KBM-7 (cell line): ENCODE measurements at regions not wholly inside any gene's neighbourhood (a gene's known extent, or its start where the extent isn't known, plus 50 kb on each side); places are given as distances from the start of the nearest gene placed in this dataset.
"Not testable (repeated sequence)": the region's sequence is repeated elsewhere in the genome, so short reads cannot be mapped to it uniquely, and the experiment has no call there.

ENCODE experiments used
- DNase-seq: peaks from one replicate; pipeline ENCODE4 v3.0.0-alpha.2; 2015
- in situ Hi-C: fragments of 300-500 bp; cut with MboI; formaldehyde crosslinking; loops from 2 replicates; pipeline ENCODE4 v1.14.3; 2020; ENCODE audit warnings: low sequenced_read_pairs, low pct_unique_long_range_greater_than_20kb, mixed read lengths

DNA sequence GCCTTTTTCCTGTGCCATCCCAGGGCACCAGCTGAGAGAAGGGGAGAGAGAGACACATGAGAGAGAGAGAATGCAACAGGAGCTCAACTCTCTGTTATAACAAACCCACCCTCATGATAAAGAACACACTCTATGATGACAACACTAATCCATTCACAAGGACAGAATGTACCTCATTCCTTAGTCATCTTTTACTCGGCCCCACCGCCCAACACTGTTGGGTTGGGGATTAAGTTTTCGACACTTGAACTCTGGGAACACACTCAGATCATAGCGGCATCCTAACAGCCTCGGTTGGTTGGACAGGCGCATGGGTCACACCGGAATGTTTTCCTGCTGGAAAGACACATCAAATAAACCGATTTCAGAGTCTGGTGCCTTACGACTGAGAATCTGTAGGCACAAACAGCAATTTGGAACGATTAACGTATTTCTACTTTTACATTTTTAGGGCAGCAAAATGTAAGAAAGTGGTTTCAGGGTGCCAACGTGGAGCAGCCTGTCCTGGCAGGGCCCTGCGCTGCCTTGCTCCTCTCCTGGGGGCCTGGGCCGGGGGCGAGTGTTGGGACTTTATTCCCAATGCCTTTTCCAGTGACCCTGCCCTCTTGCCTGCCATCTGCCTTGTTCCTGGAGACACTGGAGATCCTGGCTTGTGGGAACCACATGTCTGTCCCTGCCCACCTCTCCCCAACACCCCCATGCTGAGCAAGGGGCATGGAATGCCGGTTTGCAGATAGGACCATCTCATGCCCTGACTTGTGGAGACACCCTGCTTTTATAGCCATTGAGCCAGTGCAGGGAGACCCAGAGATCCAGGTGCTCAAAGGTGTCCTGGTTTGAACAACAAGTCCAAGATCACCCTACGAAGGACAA lies 287.0 kb downstream of the TCERG1L start:
- in situ Hi-C loops, result no loop called here
- no peak for DNase-seq

DNA sequence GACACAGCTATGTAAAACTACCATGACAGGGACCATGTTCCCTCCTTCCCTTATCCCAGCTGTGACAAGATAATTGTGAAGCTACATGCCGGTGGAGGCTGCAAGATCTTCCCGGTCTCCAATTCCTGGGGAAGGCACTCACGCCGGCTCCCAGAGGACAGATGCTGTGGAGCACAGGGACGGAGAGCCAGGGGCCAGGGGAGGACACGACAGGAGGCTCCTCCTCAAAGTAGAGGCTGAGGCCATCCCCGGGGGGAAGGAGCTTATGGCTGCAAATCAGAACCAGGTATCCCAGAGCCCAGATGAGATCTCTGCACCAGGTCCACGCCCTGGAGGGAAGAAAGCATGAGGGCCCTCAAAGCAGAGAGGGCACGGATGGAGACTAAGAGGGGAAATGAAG lies 286.2 kb downstream of the TCERG1L start:
- in situ Hi-C loops, result no loop called here
- DNase-seq, result no peak

DNA sequence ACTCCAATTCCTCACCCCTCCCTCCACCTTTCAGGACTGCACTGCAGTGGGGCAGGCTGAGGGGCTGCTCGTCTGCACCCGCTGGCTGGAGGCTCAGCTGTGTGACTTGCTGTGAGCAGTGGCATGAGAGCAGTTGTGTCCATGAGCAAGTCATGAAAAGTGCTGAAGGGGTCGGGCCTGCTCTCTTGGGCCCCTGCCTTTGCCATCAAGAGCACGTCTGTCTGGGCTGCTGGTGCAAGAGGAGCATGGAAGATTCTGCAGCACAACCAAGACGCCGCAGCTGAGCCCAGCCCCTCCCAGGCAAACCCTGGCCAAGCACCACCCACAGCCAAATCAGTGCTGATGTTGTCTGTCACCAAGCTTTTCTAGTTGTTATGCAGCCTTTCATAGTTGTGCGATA lies 284.3 kb downstream of the TCERG1L start:
- DNase-seq, result no peak
- in situ Hi-C loops, result no loop called here

DNA sequence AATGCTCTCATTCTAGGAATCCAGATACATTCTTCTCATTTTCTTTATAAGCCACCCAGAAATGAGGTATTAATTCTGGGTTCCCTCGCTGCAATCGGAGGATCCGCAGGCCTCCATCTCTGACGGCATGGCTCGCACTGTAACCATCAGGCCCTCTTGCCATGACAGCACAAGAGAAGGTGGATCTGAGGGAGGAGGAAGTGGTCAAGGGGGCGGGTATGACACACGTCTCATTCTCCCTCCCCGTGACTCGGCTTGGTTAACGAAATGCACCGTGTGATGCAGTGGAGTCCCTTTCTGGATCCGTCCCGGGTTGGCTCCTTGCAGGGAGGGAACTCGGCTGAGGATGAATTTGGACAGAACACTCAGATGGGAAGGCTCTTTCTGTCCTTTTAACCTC lies 280.2 kb downstream of the TCERG1L start:
- in situ Hi-C loops, result no loop called here
- no peak for DNase-seq

DNA sequence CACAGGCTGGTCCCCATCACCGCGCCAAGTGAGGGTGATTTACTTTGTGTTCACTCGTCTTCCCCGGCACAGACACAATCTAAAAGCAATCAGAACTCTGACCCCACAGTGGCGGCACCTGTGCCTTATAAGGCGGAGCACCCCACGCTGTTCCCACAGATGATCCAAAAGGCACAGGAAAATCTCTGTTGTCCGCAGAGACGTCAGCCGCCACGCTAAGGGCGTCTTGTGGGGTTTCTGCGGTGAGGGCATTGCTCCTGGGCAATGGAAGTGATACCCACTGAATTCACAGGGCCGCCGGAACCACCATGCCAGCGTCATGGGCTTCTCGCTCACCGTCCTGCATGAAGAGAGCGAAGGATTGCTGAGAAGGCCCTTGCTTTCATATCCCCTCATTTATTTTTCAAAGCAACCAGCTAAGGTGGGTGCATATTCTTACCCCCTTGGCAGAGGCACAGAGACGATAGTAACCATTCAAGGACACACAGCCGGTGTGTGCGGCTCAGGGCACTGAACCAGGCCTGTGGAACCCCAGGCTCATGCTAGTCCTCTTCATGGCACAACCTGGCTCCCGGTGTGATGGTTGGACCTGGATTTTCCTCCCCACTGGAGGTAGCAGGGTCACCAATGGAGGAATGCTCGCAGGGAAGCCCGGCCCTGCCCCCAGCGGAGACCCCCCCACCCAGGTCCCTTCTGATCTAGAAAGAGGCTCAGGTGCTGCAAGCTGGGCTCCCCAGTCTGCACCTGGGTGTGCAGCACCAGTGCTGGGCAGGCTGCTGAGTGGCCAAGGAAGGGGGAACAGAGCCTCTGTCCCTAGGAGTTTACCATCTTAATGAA lies 279.0 kb downstream of the TCERG1L start:
- in situ Hi-C loops, result no loop called here
- no peak for DNase-seq

DNA sequence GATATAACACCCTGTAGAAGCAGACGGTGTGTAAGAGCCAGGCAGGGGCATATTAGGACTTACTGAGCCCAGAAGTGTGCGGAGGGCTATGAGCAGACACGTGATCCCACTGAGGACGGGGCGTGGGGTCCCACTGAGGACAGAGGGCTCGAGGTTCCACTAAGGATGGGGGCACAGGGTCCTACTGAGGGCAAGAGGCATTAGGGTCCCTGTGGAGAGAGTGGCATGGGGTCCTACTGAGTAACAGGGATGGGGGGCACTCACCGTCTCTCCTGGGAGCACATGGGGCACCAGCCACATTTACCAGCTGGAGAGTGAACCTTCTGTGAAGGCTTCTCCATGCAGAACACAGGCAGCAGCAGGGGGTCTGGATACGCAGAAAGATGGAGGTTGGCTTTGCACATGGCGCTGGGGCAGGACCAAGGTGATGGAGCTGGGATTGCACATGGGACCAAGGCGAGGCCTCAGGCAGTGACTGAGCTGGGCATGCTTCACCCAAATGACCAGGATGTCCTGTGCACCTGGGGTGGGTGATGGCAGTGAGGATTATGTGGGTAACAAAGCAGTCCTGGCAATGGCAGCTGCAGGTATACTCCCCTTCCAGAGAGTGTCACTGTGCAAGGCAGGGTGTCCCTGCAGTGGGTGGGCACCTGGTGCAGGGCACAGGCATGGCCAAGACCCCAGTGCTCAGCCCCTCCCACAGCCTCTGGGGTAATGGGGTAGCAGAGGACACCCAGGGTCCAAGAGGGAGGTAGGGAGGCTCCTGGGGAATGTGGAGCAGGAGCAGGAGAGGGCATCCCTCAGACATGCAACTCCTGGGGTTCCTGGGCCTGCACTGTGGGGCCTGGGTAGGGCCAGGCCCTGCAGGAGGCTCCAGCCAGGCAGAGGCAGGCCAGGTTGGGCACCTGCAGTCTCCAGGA lies 278.1 kb downstream of the TCERG1L start:
- in situ Hi-C loops, result no loop called here
- no peak for DNase-seq

DNA sequence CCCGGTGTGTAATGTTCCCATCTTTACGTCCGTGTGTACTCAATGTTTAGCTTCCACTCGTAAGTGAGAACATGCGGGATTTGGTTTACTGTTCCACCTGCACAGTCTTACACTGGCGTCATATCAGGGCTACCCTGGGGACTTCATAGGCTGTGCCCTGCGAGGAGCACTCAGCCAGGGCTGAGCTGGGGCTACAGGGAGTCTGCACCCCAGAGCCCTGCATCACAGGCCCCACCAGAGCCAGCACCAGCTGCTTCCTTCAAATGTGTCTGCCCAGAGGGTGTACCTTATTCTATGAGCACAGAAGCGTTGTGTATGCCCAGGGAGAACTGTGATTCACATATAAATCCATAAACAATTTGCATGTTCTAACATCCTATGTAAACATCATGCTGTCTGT lies 277.1 kb downstream of the TCERG1L start:
- DNase-seq, result no peak
- in situ Hi-C loops, result no loop called here

DNA sequence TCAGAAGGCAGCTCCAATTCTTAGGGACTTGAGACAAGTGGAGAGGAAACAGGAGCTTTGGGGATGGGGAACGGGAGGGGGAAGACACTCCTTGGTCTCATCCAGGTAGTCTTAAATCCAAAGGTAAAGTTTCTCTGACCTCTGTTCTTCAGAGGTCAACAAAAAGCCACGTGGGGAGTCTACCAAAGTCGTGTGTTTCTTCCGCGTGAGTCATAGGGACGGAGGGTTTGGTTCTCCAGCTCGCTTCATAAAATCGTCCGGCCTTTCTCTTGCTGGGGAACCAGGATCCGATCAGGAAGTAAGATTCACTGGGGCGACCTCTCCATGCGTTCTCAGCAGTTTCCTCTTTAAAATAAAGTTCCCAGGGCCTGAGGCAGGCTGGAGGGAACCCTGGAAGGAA lies 275.7 kb downstream of the TCERG1L start:
- in situ Hi-C loops, result no loop called here
- no peak for DNase-seq

DNA sequence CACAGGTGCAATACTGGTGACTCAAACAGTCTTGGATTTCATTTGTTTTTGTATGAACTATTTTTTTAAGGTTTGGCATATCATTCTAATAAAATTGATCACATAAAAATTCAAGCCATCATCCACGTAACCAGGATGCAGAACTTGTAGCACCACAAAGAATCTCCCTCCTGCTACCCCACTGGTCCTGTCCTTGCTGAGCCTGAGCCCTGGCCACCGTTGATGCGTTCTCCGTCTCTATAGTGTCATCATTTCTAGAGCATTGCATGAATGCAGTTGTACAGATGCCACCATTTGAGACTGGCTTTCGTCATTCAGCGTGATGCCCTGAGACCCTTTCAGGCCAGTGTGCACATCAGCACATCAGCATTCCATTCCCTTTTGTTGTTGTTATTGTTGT lies 273.5 kb downstream of the TCERG1L start:
- no peak for DNase-seq
- in situ Hi-C loops, result no loop called here

DNA sequence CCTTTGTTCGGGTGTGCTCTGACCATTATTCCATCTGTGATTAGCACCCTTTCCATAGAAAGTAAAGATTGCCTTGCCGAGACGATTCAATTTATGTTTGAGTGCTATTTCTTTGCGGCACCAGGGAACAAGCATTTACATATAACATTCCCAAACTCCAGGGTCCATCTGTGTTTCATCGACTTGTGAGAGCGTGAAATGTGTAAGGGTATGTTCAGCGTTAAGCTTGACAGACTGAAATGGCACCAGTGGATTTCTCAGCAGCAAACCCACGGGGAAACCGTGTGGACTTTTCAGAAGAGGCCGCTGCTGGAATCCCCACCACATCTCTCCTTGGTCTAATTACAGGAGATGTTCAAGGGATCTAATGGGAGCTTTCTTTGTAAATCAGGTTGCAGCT lies 270.5 kb downstream of the TCERG1L start:
- DNase-seq, result no peak
- in situ Hi-C loops, result no loop called here

DNA sequence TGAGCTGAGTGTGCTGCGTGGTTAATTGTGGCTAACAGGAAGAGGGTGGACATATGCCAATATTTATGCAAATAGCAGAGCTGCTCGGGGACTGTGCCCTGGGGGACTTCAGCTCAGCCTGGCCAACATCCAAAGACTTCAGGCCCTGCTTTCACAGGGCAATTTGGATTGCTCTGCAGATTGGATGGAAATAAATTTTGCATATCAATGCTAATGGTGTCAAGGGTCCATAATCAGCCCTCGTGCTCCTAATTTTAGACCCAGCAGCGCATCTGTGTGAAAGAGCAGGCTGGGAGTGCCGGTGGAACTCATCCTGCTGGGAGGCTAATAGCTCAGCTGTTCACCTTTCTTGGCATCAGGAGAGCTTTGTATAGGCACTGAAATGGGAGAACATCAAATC lies 270.1 kb downstream of the TCERG1L start:
- DNase-seq, result no peak
- in situ Hi-C loops, result no loop called here

DNA sequence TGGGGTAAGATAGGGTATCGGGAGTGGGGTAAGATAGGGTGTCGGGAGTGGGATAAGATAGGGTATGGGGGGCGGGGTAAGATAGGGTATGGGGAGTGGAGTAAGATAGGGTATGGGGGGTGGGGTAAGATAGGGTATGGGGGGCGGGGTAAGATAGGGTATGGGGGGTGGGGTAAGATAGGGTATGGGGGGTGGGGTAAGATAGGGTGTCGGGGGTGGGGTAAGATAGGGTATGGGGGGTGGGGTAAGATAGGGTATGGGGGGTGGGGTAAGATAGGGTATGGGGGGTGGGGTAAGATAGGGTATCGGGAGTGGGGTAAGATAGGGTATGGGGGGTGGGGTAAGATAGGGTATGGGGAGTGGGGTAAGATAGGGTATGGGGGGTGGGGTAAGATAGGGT lies 269.5 kb downstream of the TCERG1L start:
- in situ Hi-C loops, DNase-seq: not testable (repeated sequence)
